ENCODE measurements at regions not wholly inside any gene's neighbourhood (a gene's known extent, or its start where the extent isn't known, plus 50 kb on each side); places are given as distances from the start of the nearest gene placed in this dataset.

DNA sequence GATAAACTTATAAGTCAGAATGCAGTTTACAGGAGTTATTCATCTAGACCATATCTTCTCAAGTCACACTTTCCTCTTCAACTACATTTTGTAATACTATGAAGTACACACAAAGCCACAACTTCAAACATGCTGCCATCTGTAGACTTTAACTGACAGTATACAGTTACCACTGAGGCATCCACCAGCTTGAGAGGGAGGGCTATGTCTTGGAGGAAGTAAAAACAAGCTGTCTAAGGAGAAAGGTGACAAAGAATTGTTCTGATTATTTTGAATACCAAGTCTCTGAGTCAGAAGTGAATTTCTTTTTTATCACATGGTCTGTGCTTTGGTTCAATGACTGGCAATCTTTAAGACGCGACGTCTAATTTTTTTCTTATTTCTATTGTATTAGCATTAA lies 97.6 kb upstream of the CDH10 start:
- DNase-seq (ENCODE audit: low read depth), result no peak

DNA sequence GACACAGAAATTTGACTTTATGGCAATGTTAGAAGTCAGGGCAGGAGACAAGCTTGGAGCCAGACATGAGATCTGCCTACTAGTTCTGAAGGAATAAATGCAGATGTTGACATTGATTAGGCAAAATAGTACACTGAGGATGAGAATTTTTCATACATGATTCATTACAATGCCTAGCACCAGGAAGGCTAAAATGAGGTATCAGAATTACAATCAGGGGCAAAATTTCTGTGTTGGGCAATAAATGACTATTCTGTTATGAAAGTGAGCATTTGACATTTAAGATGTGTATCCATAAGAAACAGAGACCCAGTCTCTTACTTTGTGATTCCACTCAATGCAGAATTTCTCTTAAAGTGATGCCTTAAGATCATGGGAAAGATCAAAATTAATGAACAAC lies 92.4 kb upstream of the CDH10 start:
- DNase-seq (ENCODE audit: low read depth), result no peak

DNA sequence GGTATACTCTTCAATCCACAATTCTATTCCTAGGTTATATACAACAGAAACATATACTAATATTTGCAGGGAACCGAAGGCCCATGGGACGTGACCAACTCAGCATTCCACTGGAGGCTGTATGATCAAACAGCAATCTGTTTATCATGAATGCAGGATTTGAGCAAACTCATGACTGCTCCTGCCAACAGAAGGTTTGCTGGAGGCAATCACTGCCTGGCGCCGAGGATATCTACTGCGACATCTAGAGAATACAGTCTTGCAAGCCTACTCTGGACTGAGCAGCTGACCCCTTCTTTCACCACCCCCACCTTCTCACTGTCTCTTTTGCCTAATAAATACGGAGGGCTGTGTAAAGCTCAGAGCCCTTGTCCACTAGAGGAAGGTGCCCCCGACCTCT lies 90.5 kb upstream of the CDH10 start:
- DNase-seq (ENCODE audit: low read depth), result no peak

DNA sequence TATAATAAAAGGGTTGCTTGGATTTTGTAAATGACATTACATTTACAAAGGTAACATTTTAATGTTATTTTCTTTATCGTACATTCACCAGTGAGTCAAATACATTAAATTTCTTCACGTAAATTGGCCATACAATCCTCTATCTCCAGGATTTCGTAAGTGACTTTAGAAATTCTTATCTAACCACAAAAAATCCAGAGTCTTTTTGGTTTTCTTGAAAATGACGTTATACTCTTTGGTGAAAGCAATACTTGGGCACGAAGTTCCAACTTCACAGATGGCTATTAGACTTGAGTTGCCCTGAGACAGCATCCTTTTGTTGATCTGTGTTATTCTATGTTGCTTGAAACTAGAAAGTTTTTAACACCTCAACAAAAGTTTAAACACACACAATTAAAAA lies 87.4 kb upstream of the CDH10 start:
- DNase-seq (ENCODE audit: low read depth), result no peak

DNA sequence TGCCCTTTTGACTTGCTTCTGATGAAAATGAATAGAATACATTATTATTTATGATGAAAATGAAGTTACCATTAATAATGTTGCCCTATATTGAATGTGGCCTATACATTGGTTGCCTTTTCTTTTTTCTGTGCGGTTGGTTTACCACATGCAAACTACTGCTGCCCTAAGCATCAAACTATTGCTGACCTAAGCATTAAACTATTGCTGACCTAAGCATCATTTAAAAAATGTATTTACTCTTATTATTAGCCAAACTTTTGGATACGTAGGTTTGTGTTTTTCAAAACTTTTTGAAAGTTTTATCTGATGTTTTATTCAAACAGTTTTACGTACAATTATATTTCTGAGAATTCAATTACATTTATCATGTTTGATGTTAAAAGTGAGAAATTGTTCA lies 76.0 kb upstream of the CDH10 start:
- DNase-seq (ENCODE audit: low read depth), result no peak

DNA sequence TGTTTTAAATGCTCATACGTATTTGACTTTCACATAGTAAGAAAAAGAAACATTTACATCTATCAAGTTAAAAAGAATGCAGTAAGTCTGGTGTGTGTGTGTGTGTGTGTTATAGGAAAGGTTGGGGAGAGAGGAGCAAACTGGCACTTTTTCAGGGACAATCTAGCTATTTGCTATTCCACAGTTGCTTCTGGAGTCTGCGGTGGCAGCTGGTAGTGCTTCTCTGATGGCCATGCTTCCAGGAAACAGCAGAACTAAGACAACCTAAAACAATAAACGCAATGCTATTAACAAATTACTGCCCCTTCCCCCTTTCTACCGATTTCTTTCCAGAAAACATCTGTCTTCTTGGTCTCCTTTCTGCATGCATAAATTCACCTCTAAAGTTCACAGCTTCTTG lies 70.0 kb upstream of the CDH10 start:
- DNase-seq (ENCODE audit: low read depth), result no peak

DNA sequence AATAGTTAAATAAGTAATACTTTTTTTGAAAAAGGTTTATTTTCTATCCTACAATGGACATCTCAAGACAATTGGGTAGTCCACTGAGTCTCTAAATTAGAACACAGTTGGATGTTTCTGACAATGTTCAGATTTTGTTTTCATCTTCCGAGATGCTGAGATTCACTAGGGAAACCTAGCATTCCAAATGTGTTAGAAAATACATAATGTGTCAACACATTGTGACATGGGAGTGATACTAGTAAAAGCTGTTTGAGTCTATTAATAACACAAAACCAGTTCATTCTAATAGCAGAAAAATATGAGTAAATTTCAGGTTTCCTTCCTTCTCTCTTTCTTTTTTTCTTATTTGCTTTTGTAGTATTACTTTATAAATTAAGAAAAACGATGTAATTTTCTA lies 68.2 kb upstream of the CDH10 start:
- no peak for DNase-seq (ENCODE audit: low read depth)

DNA sequence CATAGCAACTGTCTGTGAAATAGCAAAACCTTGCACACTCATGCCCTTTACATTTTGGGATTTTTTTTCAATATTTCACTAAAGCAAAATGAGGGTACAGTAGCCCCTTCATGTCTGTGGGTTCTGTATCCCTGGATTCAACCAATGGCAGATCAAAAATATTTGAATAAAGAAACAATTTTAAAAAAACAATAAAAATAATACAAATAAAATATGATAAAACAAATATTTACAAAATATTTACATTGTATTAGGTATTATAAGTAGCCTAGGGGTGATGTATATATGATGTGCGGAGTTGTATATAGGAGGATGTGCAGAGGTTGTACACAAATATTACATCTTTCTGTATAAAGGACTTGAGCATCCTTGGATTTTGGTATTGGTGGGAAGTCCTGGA lies 67.3 kb upstream of the CDH10 start:
- DNase-seq (ENCODE audit: low read depth), result no peak

DNA sequence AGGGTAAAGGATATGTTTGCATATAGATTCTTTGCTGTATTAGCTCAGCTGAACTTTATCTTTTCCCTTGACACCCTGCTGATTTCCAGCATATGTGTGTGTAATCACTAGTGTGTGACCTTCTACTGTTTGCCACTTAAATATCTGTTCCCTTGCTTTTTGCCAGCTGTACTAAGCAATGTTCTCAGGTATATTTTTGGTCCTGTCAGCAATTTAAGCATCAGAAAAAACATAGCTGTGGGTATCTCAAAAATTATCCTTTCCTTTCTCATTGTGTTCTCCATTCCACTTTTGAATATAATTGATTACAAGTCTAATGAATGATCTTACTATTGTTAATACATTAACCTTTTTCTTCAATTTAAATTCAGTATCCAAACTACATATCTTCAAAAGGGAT lies 59.2 kb upstream of the CDH10 start:
- no peak for DNase-seq (ENCODE audit: low read depth)
